ENCODE measurements at regions not wholly inside any gene's neighbourhood (a gene's known extent, or its start where the extent isn't known, plus 50 kb on each side); places are given as distances from the start of the nearest gene placed in this dataset.

DNA sequence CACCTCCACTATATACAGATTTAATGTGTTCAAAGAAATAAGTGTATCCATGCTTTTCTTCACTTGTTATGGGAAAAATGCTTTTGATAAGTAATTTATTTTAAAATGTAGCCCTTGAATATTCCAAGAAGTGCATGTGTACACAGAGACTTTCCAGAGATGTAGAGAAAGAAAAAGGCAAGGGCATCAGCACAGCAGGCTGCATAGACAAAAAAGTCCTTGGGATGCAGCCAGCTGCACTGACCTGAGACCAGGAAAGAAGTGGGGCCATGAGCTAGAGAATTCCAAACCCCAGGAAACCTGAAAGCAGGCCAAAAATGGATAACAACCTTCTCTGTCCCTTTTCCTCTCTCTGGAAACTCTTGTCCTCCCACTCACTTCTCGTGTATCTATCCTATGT lies 51.6 kb upstream of the PRDM8 start:
- H3K27me3 ChIP-seq (replicated peaks in 1 of 7), result no peaks in the 10 kb centered on the region
- no peak for DNase-seq
- 73 to 84% (median 78%) methylated on average over 1 of the region's 1 CpG for WGBS, 5 donors
- H3K27ac ChIP-seq, result no peak overlapping the region
- H3K9me3 ChIP-seq, result no peaks in the 10 kb centered on the region
- no peaks in the 10 kb centered on the region for H3K36me3 ChIP-seq
- TF ChIP-seq, protein P1, sequence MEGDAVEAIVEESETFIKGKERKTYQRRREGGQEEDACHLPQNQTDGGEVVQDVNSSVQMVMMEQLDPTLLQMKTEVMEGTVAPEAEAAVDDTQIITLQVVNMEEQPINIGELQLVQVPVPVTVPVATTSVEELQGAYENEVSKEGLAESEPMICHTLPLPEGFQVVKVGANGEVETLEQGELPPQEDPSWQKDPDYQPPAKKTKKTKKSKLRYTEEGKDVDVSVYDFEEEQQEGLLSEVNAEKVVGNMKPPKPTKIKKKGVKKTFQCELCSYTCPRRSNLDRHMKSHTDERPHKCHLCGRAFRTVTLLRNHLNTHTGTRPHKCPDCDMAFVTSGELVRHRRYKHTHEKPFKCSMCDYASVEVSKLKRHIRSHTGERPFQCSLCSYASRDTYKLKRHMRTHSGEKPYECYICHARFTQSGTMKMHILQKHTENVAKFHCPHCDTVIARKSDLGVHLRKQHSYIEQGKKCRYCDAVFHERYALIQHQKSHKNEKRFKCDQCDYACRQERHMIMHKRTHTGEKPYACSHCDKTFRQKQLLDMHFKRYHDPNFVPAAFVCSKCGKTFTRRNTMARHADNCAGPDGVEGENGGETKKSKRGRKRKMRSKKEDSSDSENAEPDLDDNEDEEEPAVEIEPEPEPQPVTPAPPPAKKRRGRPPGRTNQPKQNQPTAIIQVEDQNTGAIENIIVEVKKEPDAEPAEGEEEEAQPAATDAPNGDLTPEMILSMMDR (IDR thresholded peaks at IDR 0.05 in 8 of 11, conservative IDR thresholded peaks at IDR 0.05 in 3 of 11), result no peak
- TF ChIP-seq POLR2A (IDR thresholded peaks at IDR 0.05) (no peak), POLR2AphosphoS5 (IDR thresholded peaks at IDR 0.05) (no peak)
- no peak overlapping the region for H3K4me3 ChIP-seq
- H3K4me1 ChIP-seq, result peaks cover 0 to 14% (median 4%) of the 10 kb centered on the region in 6 donors
- intact Hi-C loops (cut with DNase I; ENCODE audit: low total_unique reads), result no loop called here

GRCh38 chr4:80144676-80145470 lies 52.4 kb upstream of the PRDM8 start:
- no peaks in the 10 kb centered on the region for H3K27me3 ChIP-seq (replicated peaks in 1 of 7)
- no peaks in the 10 kb centered on the region for H3K36me3 ChIP-seq
- DNase-seq, result no peak
- intact Hi-C loops (cut with DNase I; ENCODE audit: low total_unique reads), result no loop called here
- H3K4me1 ChIP-seq, result peaks cover 0 to 22% (median 5%) of the 10 kb centered on the region in 6 donors
- no peak for TF ChIP-seq POLR2A (IDR thresholded peaks at IDR 0.05)
- no peak for TF ChIP-seq POLR2AphosphoS5 (IDR thresholded peaks at IDR 0.05)
- TF ChIP-seq, protein P1 (IDR thresholded peaks at IDR 0.05 in 8 of 11, conservative IDR thresholded peaks at IDR 0.05 in 3 of 11), result no peak
- H3K27ac ChIP-seq, result no peak overlapping the region
- H3K4me3 ChIP-seq, result no peak overlapping the region
- H3K9me3 ChIP-seq, result no peaks in the 10 kb centered on the region

DNA sequence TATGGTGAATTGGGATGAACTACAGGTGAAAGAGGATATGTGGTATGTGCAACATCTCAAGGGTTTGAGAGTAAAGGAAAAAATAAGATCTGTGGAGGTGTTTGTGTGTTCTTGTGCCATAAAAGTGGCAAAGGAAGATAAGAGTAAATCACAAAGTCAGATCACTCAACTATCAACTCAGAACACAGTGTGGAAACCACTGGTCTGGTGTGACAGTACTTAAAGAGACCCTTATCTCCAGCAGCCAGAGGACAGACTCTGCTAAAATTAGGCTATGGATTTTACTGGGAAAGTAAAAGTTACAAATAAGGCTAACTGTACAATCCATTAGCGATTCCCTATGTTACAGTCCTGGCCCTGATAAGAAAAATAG lies 54.0 kb upstream of the PRDM8 start:
- Histone ChIP-seq H3K27me3 (replicated peaks in 1 of 7) (no peaks in the 10 kb centered on the region), H3K36me3 (no peaks in the 10 kb centered on the region), H3K27ac (peak overlapping the region in 1 of 8 donors; percentile 72), H3K4me1 (peaks cover 0 to 37% (median 16%) of the 10 kb centered on the region in 6 donors), H3K4me3 (no peak overlapping the region), H3K9me3 (no peaks in the 10 kb centered on the region)
- TF ChIP-seq, protein P1 (IDR thresholded peaks at IDR 0.05 in 8 of 11, conservative IDR thresholded peaks at IDR 0.05 in 3 of 11), result no peak
- TF ChIP-seq POLR2A (IDR thresholded peaks at IDR 0.05) (no peak), POLR2AphosphoS5 (IDR thresholded peaks at IDR 0.05) (no peak)
- DNase-seq, result no peak
- intact Hi-C loops (cut with DNase I; ENCODE audit: low total_unique reads), result no loop called here
- WGBS, 5 donors, result 60 to 91% (median 68%) methylated on average over 1 of the region's 1 CpG

- intact Hi-C loops (cut with DNase I; ENCODE audit: low total_unique reads), result no loop called here
Observed at GRCh38 chr4:80142394-80143306, 54.7 kb upstream of the PRDM8 start.

More at GRCh38 chr4:80142394-80143306, 54.7 kb upstream of the PRDM8 start:
- DNase-seq, result no peak
- TF ChIP-seq, protein P1 (IDR thresholded peaks at IDR 0.05 in 8 of 11, conservative IDR thresholded peaks at IDR 0.05 in 3 of 11), result no peak
- TF ChIP-seq POLR2A (IDR thresholded peaks at IDR 0.05) (no peak), POLR2AphosphoS5 (IDR thresholded peaks at IDR 0.05) (no peak)
- WGBS, 5 donors, result 49 to 63% (median 54%) methylated on average over 4 of the region's 4 CpGs
- H3K4me1 ChIP-seq, result peaks cover 0 to 40% (median 16%) of the 10 kb centered on the region in 6 donors
- H3K27me3 ChIP-seq (replicated peaks in 1 of 7), result no peaks in the 10 kb centered on the region
- peak overlapping the region in 1 of 8 donors; percentile 26 for H3K4me3 ChIP-seq
- H3K27ac ChIP-seq, result peak overlapping the region in 2 of 8 donors; percentile 58 to 72
- no peaks in the 10 kb centered on the region for H3K36me3 ChIP-seq
- no peaks in the 10 kb centered on the region for H3K9me3 ChIP-seq
